22Rv1 (cell line): ENCODE measurements at regions not wholly inside any gene's neighbourhood (a gene's known extent, or its start where the extent isn't known, plus 50 kb on each side); places are given as distances from the start of the nearest gene placed in this dataset.

Source experiments
- CTCF ChIP-seq: fragments of 450-650 bp; IDR thresholded peaks from 2 replicates; pipeline ENCODE4 v1.5.1; 2017; ENCODE audit warnings: mild to moderate bottlenecking
- ZFX ChIP-seq: fragments of 450-650 bp; IDR thresholded peaks from 2 replicates; pipeline ENCODE4 v1.6.1; 2017; ENCODE audit warnings: antibody characterized with exemption, borderline replicate concordance

DNA sequence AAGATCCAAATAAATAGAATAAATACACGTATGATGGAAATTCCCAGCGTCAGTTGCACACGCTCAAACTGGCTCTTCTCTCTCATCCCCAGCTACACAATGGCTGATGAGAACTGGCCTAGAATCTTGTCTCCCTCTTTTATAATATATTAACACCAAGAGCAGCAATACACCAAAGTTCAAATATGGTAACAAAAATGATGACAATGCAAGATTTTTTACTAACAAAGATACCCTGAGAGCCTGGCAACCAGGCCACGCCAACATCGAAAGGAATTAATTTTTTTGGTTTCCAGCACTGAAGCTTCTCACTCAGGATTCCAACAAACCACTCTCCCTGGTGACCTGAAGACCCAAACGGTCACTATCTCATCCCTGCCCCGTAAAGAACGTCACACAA lies 302.7 kb upstream of the ID2 start:
- TF ChIP-seq CTCF (no peak), ZFX (no peak)
